ENCODE measurements at regions not wholly inside any gene's neighbourhood (a gene's known extent, or its start where the extent isn't known, plus 50 kb on each side); places are given as distances from the start of the nearest gene placed in this dataset.

GRCh38 chr7:51593628-51594027, 277.0 kb upstream of the COBL start:
- Histone ChIP-seq H3K4me1 (ENCODE audit: insufficient read depth, low read length) (no peaks in the 10 kb centered on the region), H3K27ac (ENCODE audit: low read depth in 1 of 2, low read length in 2 of 2) (no peak overlapping the region), H3K27me3 (ENCODE audit: control insufficient read depth in 1 of 2, insufficient read depth in 2 of 2, low read length in 2 of 2) (no peaks in the 10 kb centered on the region), H3K36me3 (ENCODE audit: insufficient read depth, low read length) (no peaks in the 10 kb centered on the region), H3K9me3 (ENCODE audit: control insufficient read depth in 1 of 2, insufficient read depth in 1 of 2, low read length in 2 of 2) (peaks cover 0 to 3% of the 10 kb centered on the region in 2 experiments), H3K4me3 (ENCODE audit: low read length) (no peak overlapping the region)
- ChIA-PET POLR2A (no interaction called here), CTCF (no interaction called here)
- no peak overlapping the region for H3K27ac Mint-ChIP-seq
- no peak for TF ChIP-seq CTCF (IDR thresholded peaks at IDR 0.05)
- ATAC-seq (ENCODE audit: poor library complexity) (no peak), DNase-seq (no peak)
- peaks cover 7% of the 10 kb centered on the region for H3K9me3 Mint-ChIP-seq
- intact Hi-C loops (cut with DNase I, micrococcal nuclease), result no loop called here
- H3K4me1 Mint-ChIP-seq (ENCODE audit: low read depth), result no peaks in the 10 kb centered on the region
- H3K36me3 Mint-ChIP-seq (ENCODE audit: low read depth), result no peaks in the 10 kb centered on the region
- H3K27me3 Mint-ChIP-seq, result no peaks in the 10 kb centered on the region
- no peak overlapping the region for H3K4me3 Mint-ChIP-seq

GRCh38 chr7:51592842-51593599, 276.4 kb upstream of the COBL start:
- DNase-seq, result no peak
- ChIA-PET POLR2A (no interaction called here), CTCF (no interaction called here)
- Histone ChIP-seq H3K27ac (ENCODE audit: low read depth in 1 of 2, low read length in 2 of 2) (no peak overlapping the region), H3K9me3 (ENCODE audit: control insufficient read depth in 1 of 2, insufficient read depth in 1 of 2, low read length in 2 of 2) (peaks cover 0 to 3% of the 10 kb centered on the region in 2 experiments), H3K36me3 (ENCODE audit: insufficient read depth, low read length) (no peaks in the 10 kb centered on the region), H3K4me1 (ENCODE audit: insufficient read depth, low read length) (no peaks in the 10 kb centered on the region), H3K4me3 (ENCODE audit: low read length) (no peak overlapping the region), H3K27me3 (ENCODE audit: control insufficient read depth in 1 of 2, insufficient read depth in 2 of 2, low read length in 2 of 2) (no peaks in the 10 kb centered on the region)
- Mint-ChIP-seq H3K9me3 (peaks cover 6% of the 10 kb centered on the region), H3K36me3 (ENCODE audit: low read depth) (no peaks in the 10 kb centered on the region), H3K27ac (no peak overlapping the region), H3K4me3 (no peak overlapping the region), H3K4me1 (ENCODE audit: low read depth) (no peaks in the 10 kb centered on the region), H3K27me3 (no peaks in the 10 kb centered on the region)
- no peak for ATAC-seq (ENCODE audit: poor library complexity)
- no peak for TF ChIP-seq CTCF (IDR thresholded peaks at IDR 0.05)
- intact Hi-C loops (cut with DNase I, micrococcal nuclease), result no loop called here

- intact Hi-C loops (cut with DNase I, micrococcal nuclease), result no loop called here
- DNase-seq, result no peak
- H3K36me3 Mint-ChIP-seq (ENCODE audit: low read depth), result no peaks in the 10 kb centered on the region
- no peak overlapping the region for H3K4me3 Mint-ChIP-seq
- Histone ChIP-seq H3K4me1 (ENCODE audit: insufficient read depth, low read length) (no peaks in the 10 kb centered on the region), H3K27ac (ENCODE audit: low read depth in 1 of 2, low read length in 2 of 2) (no peak overlapping the region), H3K4me3 (ENCODE audit: low read length) (no peak overlapping the region), H3K36me3 (ENCODE audit: insufficient read depth, low read length) (no peaks in the 10 kb centered on the region), H3K27me3 (ENCODE audit: control insufficient read depth in 1 of 2, insufficient read depth in 2 of 2, low read length in 2 of 2) (no peaks in the 10 kb centered on the region), H3K9me3 (ENCODE audit: control insufficient read depth in 1 of 2, insufficient read depth in 1 of 2, low read length in 2 of 2) (peaks cover 0 to 3% of the 10 kb centered on the region in 2 experiments)
- TF ChIP-seq CTCF (IDR thresholded peaks at IDR 0.05), result no peak
- ChIA-PET CTCF (no interaction called here), POLR2A (no interaction called here)
- H3K27ac Mint-ChIP-seq, result no peak overlapping the region
- peaks cover 6% of the 10 kb centered on the region for H3K9me3 Mint-ChIP-seq
- H3K4me1 Mint-ChIP-seq (ENCODE audit: low read depth), result no peaks in the 10 kb centered on the region
- no peak for ATAC-seq (ENCODE audit: poor library complexity)
- no peaks in the 10 kb centered on the region for H3K27me3 Mint-ChIP-seq
Observed at GRCh38 chr7:51591223-51591622, 274.6 kb upstream of the COBL start.

All from CD4-positive, alpha-beta T cell (primary cell).